ENCODE measurements at regions not wholly inside any gene's neighbourhood (a gene's known extent, or its start where the extent isn't known, plus 50 kb on each side); places are given as distances from the start of the nearest gene placed in this dataset.

DNA sequence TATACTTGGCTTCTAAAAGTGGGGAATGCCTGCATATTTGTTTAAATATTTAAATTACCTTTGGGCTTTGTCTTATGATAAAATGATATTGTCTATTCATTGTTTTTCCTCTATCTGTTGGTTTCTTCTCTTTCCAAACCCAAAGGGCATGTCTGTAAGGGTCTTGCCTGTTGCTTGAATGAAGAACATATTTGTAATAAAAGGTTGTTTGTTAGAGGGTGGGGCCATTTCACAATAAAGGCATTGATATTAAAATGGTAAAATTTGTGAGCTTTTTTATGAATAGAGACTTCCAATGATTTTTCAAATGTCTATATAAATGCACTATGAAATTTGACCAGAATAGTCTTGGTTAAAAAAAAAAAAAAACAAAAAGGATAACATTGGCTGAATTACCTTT is 105.2 kb downstream of the DKK1 start:
- TF ChIP-seq EZH2 (IDR thresholded peaks at IDR 0.05; ENCODE audit: low read length) = no peak
- TF ChIP-seq, protein P1, sequence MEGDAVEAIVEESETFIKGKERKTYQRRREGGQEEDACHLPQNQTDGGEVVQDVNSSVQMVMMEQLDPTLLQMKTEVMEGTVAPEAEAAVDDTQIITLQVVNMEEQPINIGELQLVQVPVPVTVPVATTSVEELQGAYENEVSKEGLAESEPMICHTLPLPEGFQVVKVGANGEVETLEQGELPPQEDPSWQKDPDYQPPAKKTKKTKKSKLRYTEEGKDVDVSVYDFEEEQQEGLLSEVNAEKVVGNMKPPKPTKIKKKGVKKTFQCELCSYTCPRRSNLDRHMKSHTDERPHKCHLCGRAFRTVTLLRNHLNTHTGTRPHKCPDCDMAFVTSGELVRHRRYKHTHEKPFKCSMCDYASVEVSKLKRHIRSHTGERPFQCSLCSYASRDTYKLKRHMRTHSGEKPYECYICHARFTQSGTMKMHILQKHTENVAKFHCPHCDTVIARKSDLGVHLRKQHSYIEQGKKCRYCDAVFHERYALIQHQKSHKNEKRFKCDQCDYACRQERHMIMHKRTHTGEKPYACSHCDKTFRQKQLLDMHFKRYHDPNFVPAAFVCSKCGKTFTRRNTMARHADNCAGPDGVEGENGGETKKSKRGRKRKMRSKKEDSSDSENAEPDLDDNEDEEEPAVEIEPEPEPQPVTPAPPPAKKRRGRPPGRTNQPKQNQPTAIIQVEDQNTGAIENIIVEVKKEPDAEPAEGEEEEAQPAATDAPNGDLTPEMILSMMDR (optimal IDR thresholded peaks at IDR 0.05 in 1 of 3, IDR thresholded peaks at IDR 0.05 in 1 of 3, conservative IDR thresholded peaks at IDR 0.05 in 1 of 3; ENCODE audit: extremely low read depth in 1 of 3, insufficient read depth in 2 of 3, low read length in 3 of 3) = no peak
- Histone ChIP-seq H4K20me1 (ENCODE audit: control insufficient read depth, extremely low read depth, insufficient read depth, low read length) (no peaks in the 10 kb centered on the region), H3K4me3 (ENCODE audit: control insufficient read depth in 2 of 3, extremely low read depth in 1 of 3, insufficient read depth in 2 of 3, low read depth in 1 of 3, low read length in 3 of 3) (no peak overlapping the region), H3K27me3 (ENCODE audit: control insufficient read depth, extremely low read depth, insufficient read depth, low read length) (no peaks in the 10 kb centered on the region), H3K4me1 (ENCODE audit: control insufficient read depth, extremely low read depth, insufficient read depth, low read length) (no peaks in the 10 kb centered on the region), H2AFZ (ENCODE audit: control insufficient read depth, low read length) (no peak overlapping the region), H3K9me3 (ENCODE audit: control insufficient read depth, low read depth, low read length) (no peaks in the 10 kb centered on the region), H3K4me2 (ENCODE audit: control insufficient read depth, extremely low read depth, insufficient read depth, low read depth, low read length) (no peak overlapping the region), H3K27ac (ENCODE audit: control insufficient read depth, insufficient read depth, low read length) (no peak overlapping the region), H3K9me1 (ENCODE audit: control insufficient read depth, extremely low read depth, insufficient read depth, low read length) (no peaks in the 10 kb centered on the region), H3K9ac (ENCODE audit: control insufficient read depth, extremely low read depth, insufficient read depth, low read length) (no peak overlapping the region), H3K36me3 (ENCODE audit: control insufficient read depth in 2 of 2, extremely low read depth in 1 of 2, insufficient read depth in 2 of 2, low read length in 2 of 2) (no peaks in the 10 kb centered on the region), H3K79me2 (ENCODE audit: control insufficient read depth, insufficient read depth, low read length) (no peaks in the 10 kb centered on the region)
- no peak for FAIRE-seq
- dilution Hi-C loops (cut with MboI; ENCODE audit: extremely low pct_ligation_motif_present, low sequenced_read_pairs) = no loop called here
- no peak for DNase-seq (ENCODE audit: low read depth, low spot score)

DNA sequence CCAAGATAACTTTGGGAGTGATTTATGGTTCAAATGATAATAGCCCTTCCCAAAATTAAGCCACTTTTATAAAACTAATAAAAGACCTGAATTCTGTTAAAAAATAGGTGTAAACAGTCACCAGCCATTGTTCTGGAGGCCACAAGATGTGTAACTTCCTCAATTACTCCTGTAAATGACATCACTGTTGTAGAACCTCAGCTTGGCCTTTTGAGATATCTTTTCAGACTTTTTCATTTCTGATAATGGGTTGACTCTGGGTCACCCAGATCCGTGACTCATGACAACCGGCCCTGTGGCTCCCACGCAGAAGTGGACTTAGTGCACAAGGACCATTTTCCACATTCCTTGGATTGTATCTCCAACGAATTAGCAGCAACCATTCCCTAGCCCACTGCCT is 106.6 kb downstream of the DKK1 start:
- no peak for FAIRE-seq

More for the DNA sequence above, 106.6 kb downstream of the DKK1 start:
- H3K4me2 ChIP-seq (ENCODE audit: control insufficient read depth, extremely low read depth, insufficient read depth, low read depth, low read length) = no peak overlapping the region
- no peak for DNase-seq (ENCODE audit: low read depth, low spot score)
- H3K27me3 ChIP-seq (ENCODE audit: control insufficient read depth, extremely low read depth, insufficient read depth, low read length) = no peaks in the 10 kb centered on the region
- no peaks in the 10 kb centered on the region for H3K79me2 ChIP-seq (ENCODE audit: control insufficient read depth, insufficient read depth, low read length)
- H3K36me3 ChIP-seq (ENCODE audit: control insufficient read depth in 2 of 2, extremely low read depth in 1 of 2, insufficient read depth in 2 of 2, low read length in 2 of 2) = no peaks in the 10 kb centered on the region
- H3K9ac ChIP-seq (ENCODE audit: control insufficient read depth, extremely low read depth, insufficient read depth, low read length) = no peak overlapping the region
- no peaks in the 10 kb centered on the region for H3K9me1 ChIP-seq (ENCODE audit: control insufficient read depth, extremely low read depth, insufficient read depth, low read length)
- no peaks in the 10 kb centered on the region for H3K4me1 ChIP-seq (ENCODE audit: control insufficient read depth, extremely low read depth, insufficient read depth, low read length)
- H4K20me1 ChIP-seq (ENCODE audit: control insufficient read depth, extremely low read depth, insufficient read depth, low read length) = no peaks in the 10 kb centered on the region
- H3K9me3 ChIP-seq (ENCODE audit: control insufficient read depth, low read depth, low read length) = no peaks in the 10 kb centered on the region
- dilution Hi-C loops (cut with MboI; ENCODE audit: extremely low pct_ligation_motif_present, low sequenced_read_pairs) = no loop called here
- TF ChIP-seq, protein P1 (optimal IDR thresholded peaks at IDR 0.05 in 1 of 3, IDR thresholded peaks at IDR 0.05 in 1 of 3, conservative IDR thresholded peaks at IDR 0.05 in 1 of 3; ENCODE audit: extremely low read depth in 1 of 3, insufficient read depth in 2 of 3, low read length in 3 of 3) = no peak
- TF ChIP-seq EZH2 (IDR thresholded peaks at IDR 0.05; ENCODE audit: low read length) = no peak
- no peak overlapping the region for H3K4me3 ChIP-seq (ENCODE audit: control insufficient read depth in 2 of 3, extremely low read depth in 1 of 3, insufficient read depth in 2 of 3, low read depth in 1 of 3, low read length in 3 of 3)
- H3K27ac ChIP-seq (ENCODE audit: control insufficient read depth, insufficient read depth, low read length) = no peak overlapping the region
- no peak overlapping the region for H2AFZ ChIP-seq (ENCODE audit: control insufficient read depth, low read length)

All from keratinocyte (primary cell).